ENCODE measurements at regions not wholly inside any gene's neighbourhood (a gene's known extent, or its start where the extent isn't known, plus 50 kb on each side); places are given as distances from the start of the nearest gene placed in this dataset.
A peak's percentile ranks its signal among the peaks of the same experiment; 100 is the strongest.

GRCh38 chr1:244224487-244225430 lies 173.7 kb downstream of the ZBTB18 start:
- Histone ChIP-seq H3K27ac (no peak overlapping the region), H3K36me3 (no peaks in the 10 kb centered on the region), H3K4me3 (no peak overlapping the region), H3K27me3 (no peaks in the 10 kb centered on the region), H3K4me1 (no peaks in the 10 kb centered on the region), H3K9me3 (no peaks in the 10 kb centered on the region)
- intact Hi-C loops (cut with DNase I), result no loop called here
- peak; percentile 23 to 75 for DNase-seq (ENCODE audit: low spot score in 2 of 2)
- TF ChIP-seq, protein P1, sequence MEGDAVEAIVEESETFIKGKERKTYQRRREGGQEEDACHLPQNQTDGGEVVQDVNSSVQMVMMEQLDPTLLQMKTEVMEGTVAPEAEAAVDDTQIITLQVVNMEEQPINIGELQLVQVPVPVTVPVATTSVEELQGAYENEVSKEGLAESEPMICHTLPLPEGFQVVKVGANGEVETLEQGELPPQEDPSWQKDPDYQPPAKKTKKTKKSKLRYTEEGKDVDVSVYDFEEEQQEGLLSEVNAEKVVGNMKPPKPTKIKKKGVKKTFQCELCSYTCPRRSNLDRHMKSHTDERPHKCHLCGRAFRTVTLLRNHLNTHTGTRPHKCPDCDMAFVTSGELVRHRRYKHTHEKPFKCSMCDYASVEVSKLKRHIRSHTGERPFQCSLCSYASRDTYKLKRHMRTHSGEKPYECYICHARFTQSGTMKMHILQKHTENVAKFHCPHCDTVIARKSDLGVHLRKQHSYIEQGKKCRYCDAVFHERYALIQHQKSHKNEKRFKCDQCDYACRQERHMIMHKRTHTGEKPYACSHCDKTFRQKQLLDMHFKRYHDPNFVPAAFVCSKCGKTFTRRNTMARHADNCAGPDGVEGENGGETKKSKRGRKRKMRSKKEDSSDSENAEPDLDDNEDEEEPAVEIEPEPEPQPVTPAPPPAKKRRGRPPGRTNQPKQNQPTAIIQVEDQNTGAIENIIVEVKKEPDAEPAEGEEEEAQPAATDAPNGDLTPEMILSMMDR (IDR thresholded peaks at IDR 0.05), result no peak

DNA sequence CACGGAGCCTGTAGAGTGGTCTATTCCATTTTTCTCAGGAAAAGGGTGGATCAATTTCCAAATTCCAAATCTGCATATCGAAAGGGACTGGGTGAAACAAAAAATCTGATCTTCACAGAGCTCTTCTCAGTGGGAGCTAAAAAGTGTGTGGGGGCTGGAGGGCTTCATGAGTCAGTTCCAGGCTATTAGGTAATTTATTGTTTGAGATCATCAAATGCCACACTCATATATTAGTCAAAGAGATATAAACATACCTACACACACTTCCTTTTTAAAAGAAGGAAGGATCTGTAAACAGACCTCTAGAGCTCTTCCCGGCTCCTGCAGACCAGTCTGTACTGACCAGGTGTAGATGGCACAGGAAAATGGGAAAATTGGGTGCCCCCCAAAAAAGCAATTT lies 175.4 kb downstream of the ZBTB18 start:
- intact Hi-C loops (cut with DNase I), result no loop called here
- Histone ChIP-seq H3K36me3 (no peaks in the 10 kb centered on the region), H3K4me1 (peaks cover 0 to 3% of the 10 kb centered on the region in 2 donors), H3K4me3 (no peak overlapping the region), H3K27ac (no peak overlapping the region), H3K9me3 (no peaks in the 10 kb centered on the region), H3K27me3 (no peaks in the 10 kb centered on the region)
- DNase-seq (ENCODE audit: low spot score in 2 of 2), result no peak
- TF ChIP-seq, protein P1 (IDR thresholded peaks at IDR 0.05), result no peak

GRCh38 chr1:244230470-244230869 lies 179.4 kb downstream of the ZBTB18 start:
- intact Hi-C loops (cut with DNase I), result no loop called here
- no peaks in the 10 kb centered on the region for H3K9me3 ChIP-seq
- no peaks in the 10 kb centered on the region for H3K36me3 ChIP-seq
- DNase-seq (ENCODE audit: low spot score in 2 of 2), result no peak
- no peak overlapping the region for H3K4me3 ChIP-seq
- TF ChIP-seq, protein P1 (IDR thresholded peaks at IDR 0.05), result no peak
- peaks cover 0 to 3% of the 10 kb centered on the region in 2 donors for H3K4me1 ChIP-seq
- H3K27me3 ChIP-seq, result no peaks in the 10 kb centered on the region
- H3K27ac ChIP-seq, result no peak overlapping the region

DNA sequence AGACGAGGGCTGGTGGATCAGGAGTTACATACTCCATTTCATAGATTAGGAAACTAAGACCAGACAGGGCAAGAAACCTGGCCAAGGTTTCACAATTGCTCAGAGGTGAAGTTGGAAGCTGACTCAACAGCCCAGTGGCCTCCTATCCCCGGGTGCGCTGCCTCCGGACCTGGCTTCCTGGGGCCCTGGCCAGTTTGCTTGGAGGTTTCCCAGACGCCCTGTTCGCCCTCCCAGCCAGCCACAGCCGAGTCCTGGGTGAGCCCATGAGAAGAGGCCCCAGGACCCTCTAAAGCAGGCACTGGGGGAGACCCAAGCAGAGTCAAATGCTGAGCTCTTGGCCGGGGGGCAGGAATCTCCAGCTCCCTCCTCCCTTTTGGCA lies 180.1 kb downstream of the ZBTB18 start:
- intact Hi-C loops (cut with DNase I), result no loop called here

GRCh38 chr1:244231572-244232315 lies 180.7 kb downstream of the ZBTB18 start:
- H3K4me1 ChIP-seq, result peaks cover 0 to 3% of the 10 kb centered on the region in 2 donors

More for the DNA sequence above, 180.1 kb downstream of the ZBTB18 start:
- Histone ChIP-seq H3K27ac (no peak overlapping the region), H3K4me1 (peaks cover 0 to 3% of the 10 kb centered on the region in 2 donors), H3K9me3 (no peaks in the 10 kb centered on the region), H3K4me3 (peak overlapping the region; percentile 16 to 29), H3K36me3 (no peaks in the 10 kb centered on the region), H3K27me3 (no peaks in the 10 kb centered on the region)
- TF ChIP-seq, protein P1 (IDR thresholded peaks at IDR 0.05), result no peak
- DNase-seq (ENCODE audit: low spot score in 2 of 2), result no peak

More at GRCh38 chr1:244231572-244232315, 180.7 kb downstream of the ZBTB18 start:
- no peak overlapping the region for H3K27ac ChIP-seq
- intact Hi-C loops (cut with DNase I), result no loop called here
- TF ChIP-seq, protein P1 (IDR thresholded peaks at IDR 0.05), result no peak
- peak overlapping the region; percentile 16 to 29 for H3K4me3 ChIP-seq
- no peak for DNase-seq (ENCODE audit: low spot score in 2 of 2)
- no peaks in the 10 kb centered on the region for H3K27me3 ChIP-seq
- no peaks in the 10 kb centered on the region for H3K9me3 ChIP-seq
- no peaks in the 10 kb centered on the region for H3K36me3 ChIP-seq
